Vagina (tissue), 2 donors: ENCODE measurements at regions not wholly inside any gene's neighbourhood (a gene's known extent, or its start where the extent isn't known, plus 50 kb on each side); places are given as distances from the start of the nearest gene placed in this dataset.

Experiments
- DNase-seq, 2 donors: peaks; one replicate each; pipeline ENCODE4 v3.0.0-alpha.2; 2017; ENCODE audit errors: extremely low spot score in 2 of 2
- H3K27ac ChIP-seq: fragments of 200-600 bp; sonication (generic); one replicate; pipeline ENCODE4 v1.5.1; 2019
- H3K27me3 ChIP-seq: fragments of 200-600 bp; sonication (generic); one replicate; pipeline ENCODE4 v1.5.1; 2019
- H3K36me3 ChIP-seq, 2 donors: fragments of 200-600 bp; sonication (generic); one replicate each; pipeline ENCODE4 v1.5.1; 2017 to 2019
- H3K4me1 ChIP-seq: fragments of 200-600 bp; sonication (generic); one replicate; pipeline ENCODE4 v1.5.1; 2019
- H3K4me3 ChIP-seq, 2 donors: fragments of 200-600 bp; sonication (generic); 1 replicate in 1 of 2; 2 replicates in 1 of 2; pipeline ENCODE4 v1.5.1; 2016 to 2019
- H3K9me3 ChIP-seq: fragments of 200-600 bp; sonication (generic); one replicate; pipeline ENCODE4 v1.5.1; 2019
- CTCF ChIP-seq, 3 experiments: fragments of 450-650 bp in 2 of 3; fragments of 200-600 bp in 1 of 3; sonication (generic) in 1 of 3; IDR thresholded peaks; one replicate each; pipeline ENCODE4 v1.5.1; 2017 to 2019; ENCODE audit warnings: antibody characterized with exemption in 3 of 3, mild to moderate bottlenecking in 2 of 3, moderate library complexity in 2 of 3
- POLR2A ChIP-seq, 2 donors: fragments of 450-650 bp; IDR thresholded peaks; one replicate each; pipeline ENCODE4 v1.6.1; 2017; ENCODE audit warnings: antibody characterized with exemption in 2 of 2, mild to moderate bottlenecking in 2 of 2, moderate library complexity in 2 of 2
- POLR2AphosphoS5 ChIP-seq, 2 donors: sonication (generic); formaldehyde crosslinking; IDR thresholded peaks; one replicate each; pipeline ENCODE4 v1.9.0; 2017; ENCODE audit warnings: antibody characterized with exemption in 2 of 2, mild to moderate bottlenecking in 2 of 2, low read depth in 1 of 2; ENCODE audit not compliant: insufficient read depth in 1 of 2
- intact Hi-C: fragments of 100-400 bp; cut with DNase I; formaldehyde crosslinking; loops from one replicate; pipeline ENCODE4 v1.15.1; 2023

GRCh38 chr9:90175257-90175656 lies 467.4 kb downstream of the DIRAS2 start:
- intact Hi-C loops, result no loop called here
- no peaks in the 10 kb centered on the region for H3K4me1 ChIP-seq
- H3K27ac ChIP-seq, result no peak overlapping the region
- TF ChIP-seq POLR2AphosphoS5 (IDR thresholded peaks at IDR 0.05; ENCODE audit: insufficient read depth in 1 of 2, low read depth in 1 of 2) (no peak), POLR2A (IDR thresholded peaks at IDR 0.05) (no peak), CTCF (IDR thresholded peaks at IDR 0.05) (no peak)
- no peaks in the 10 kb centered on the region for H3K36me3 ChIP-seq
- H3K9me3 ChIP-seq, result no peaks in the 10 kb centered on the region
- no peak for DNase-seq
- no peaks in the 10 kb centered on the region for H3K27me3 ChIP-seq
- no peak overlapping the region for H3K4me3 ChIP-seq

GRCh38 chr9:90175865-90176264 lies 466.8 kb downstream of the DIRAS2 start:
- no peak for TF ChIP-seq POLR2A (IDR thresholded peaks at IDR 0.05)
- TF ChIP-seq POLR2AphosphoS5 (IDR thresholded peaks at IDR 0.05; ENCODE audit: insufficient read depth in 1 of 2, low read depth in 1 of 2), result no peak
- no peak for TF ChIP-seq CTCF (IDR thresholded peaks at IDR 0.05)
- DNase-seq, result no peak
- H3K27me3 ChIP-seq, result no peaks in the 10 kb centered on the region
- H3K27ac ChIP-seq, result no peak overlapping the region
- H3K4me3 ChIP-seq, result no peak overlapping the region
- no peaks in the 10 kb centered on the region for H3K36me3 ChIP-seq
- intact Hi-C loops, result no loop called here
- H3K9me3 ChIP-seq, result no peaks in the 10 kb centered on the region
- H3K4me1 ChIP-seq, result no peaks in the 10 kb centered on the region

GRCh38 chr9:90176901-90177300 lies 465.7 kb downstream of the DIRAS2 start:
- no peak for DNase-seq
- Histone ChIP-seq H3K9me3 (no peaks in the 10 kb centered on the region), H3K4me1 (no peaks in the 10 kb centered on the region), H3K36me3 (no peaks in the 10 kb centered on the region), H3K27ac (no peak overlapping the region), H3K4me3 (no peak overlapping the region), H3K27me3 (no peaks in the 10 kb centered on the region)
- TF ChIP-seq CTCF (IDR thresholded peaks at IDR 0.05), result no peak
- TF ChIP-seq POLR2A (IDR thresholded peaks at IDR 0.05), result no peak
- TF ChIP-seq POLR2AphosphoS5 (IDR thresholded peaks at IDR 0.05; ENCODE audit: insufficient read depth in 1 of 2, low read depth in 1 of 2), result no peak
- intact Hi-C loops, result no loop called here

- intact Hi-C loops, result no loop called here
- no peaks in the 10 kb centered on the region for H3K36me3 ChIP-seq
- no peaks in the 10 kb centered on the region for H3K4me1 ChIP-seq
- no peak overlapping the region for H3K4me3 ChIP-seq
- no peaks in the 10 kb centered on the region for H3K27me3 ChIP-seq
- no peak overlapping the region for H3K27ac ChIP-seq
- no peak for TF ChIP-seq POLR2A (IDR thresholded peaks at IDR 0.05)
- no peak for TF ChIP-seq POLR2AphosphoS5 (IDR thresholded peaks at IDR 0.05; ENCODE audit: insufficient read depth in 1 of 2, low read depth in 1 of 2)
- TF ChIP-seq CTCF (IDR thresholded peaks at IDR 0.05), result no peak
- no peaks in the 10 kb centered on the region for H3K9me3 ChIP-seq
- no peak for DNase-seq
Observed at GRCh38 chr9:90180381-90180780, 462.2 kb downstream of the DIRAS2 start.

- TF ChIP-seq POLR2AphosphoS5 (IDR thresholded peaks at IDR 0.05; ENCODE audit: insufficient read depth in 1 of 2, low read depth in 1 of 2), result no peak
- TF ChIP-seq CTCF (IDR thresholded peaks at IDR 0.05), result no peak
- TF ChIP-seq POLR2A (IDR thresholded peaks at IDR 0.05), result no peak
- intact Hi-C loops, result no loop called here
- Histone ChIP-seq H3K36me3 (no peaks in the 10 kb centered on the region), H3K4me1 (no peaks in the 10 kb centered on the region), H3K9me3 (no peaks in the 10 kb centered on the region), H3K27me3 (no peaks in the 10 kb centered on the region), H3K4me3 (no peak overlapping the region), H3K27ac (no peak overlapping the region)
- DNase-seq, result no peak
Observed at GRCh38 chr9:90188656-90189055, 454.0 kb downstream of the DIRAS2 start.
